ENCODE measurements at regions not wholly inside any gene's neighbourhood (a gene's known extent, or its start where the extent isn't known, plus 50 kb on each side); places are given as distances from the start of the nearest gene placed in this dataset.

GRCh38 chrX:65879977-65880799, 159.7 kb downstream of the VSIG4 start:
- Histone ChIP-seq H3K9me3 (ENCODE audit: control insufficient read depth, low read depth, low read length) (peaks cover 33% of the 10 kb centered on the region), H3K79me1 (ENCODE audit: insufficient read depth, low read depth, low read length, poor library complexity, severe bottlenecking) (no peaks in the 10 kb centered on the region), H2AFZ (ENCODE audit: low read length) (no peak overlapping the region), H3K4ac (ENCODE audit: low read depth, low read length) (no peak overlapping the region), H4K8ac (replicated peaks; ENCODE audit: insufficient read length, low read depth, low read length) (no peak overlapping the region), H3K14ac (ENCODE audit: insufficient read depth, low read length) (no peak overlapping the region), H3K18ac (ENCODE audit: insufficient read length, low read depth, low read length) (no peak overlapping the region), H2AK5ac (ENCODE audit: insufficient read length, low read length) (no peak overlapping the region), H2BK5ac (ENCODE audit: insufficient read length, low read length) (no peak overlapping the region), H3T11ph (ENCODE audit: low read length) (no peak overlapping the region), H3K56ac (ENCODE audit: insufficient read length, low read depth, low read length) (no peak overlapping the region), H2BK20ac (ENCODE audit: low read depth, low read length, poor library complexity, severe bottlenecking) (no peak overlapping the region), H4K20me1 (ENCODE audit: control insufficient read depth, insufficient read depth, insufficient read length) (no peaks in the 10 kb centered on the region), H3K23ac (ENCODE audit: insufficient read length, low read depth, low read length) (no peak overlapping the region), H2BK120ac (ENCODE audit: low read depth, low read length, poor library complexity, severe bottlenecking) (no peak overlapping the region), H3K4me1 (ENCODE audit: insufficient read depth, low read length) (no peaks in the 10 kb centered on the region), H3K27me3 (ENCODE audit: insufficient read depth, low read length) (no peaks in the 10 kb centered on the region), H3K23me2 (ENCODE audit: insufficient read length, low read depth, low read length, poor library complexity, severe bottlenecking) (no peaks in the 10 kb centered on the region), H3K27ac (ENCODE audit: insufficient read length, low read depth, low read length) (no peak overlapping the region), H4K5ac (ENCODE audit: insufficient read length, low read depth, low read length) (no peak overlapping the region), H3K4me2 (ENCODE audit: insufficient read depth, insufficient read length, low read length) (no peak overlapping the region), H4K91ac (ENCODE audit: insufficient read length, low read depth, low read length) (no peak overlapping the region), H2BK12ac (ENCODE audit: insufficient read length, low read depth, low read length) (no peak overlapping the region), H3K79me2 (ENCODE audit: insufficient read depth, low read length) (no peaks in the 10 kb centered on the region), H3K9ac (ENCODE audit: extremely low read depth, insufficient read length, low read length) (no peak overlapping the region), H2BK15ac (ENCODE audit: low read depth, low read length) (no peak overlapping the region)
- peaks cover 62 to 68% of the 10 kb centered on the region in 2 experiments for H3K9me3 Mint-ChIP-seq
- H3K27ac Mint-ChIP-seq, result no peak overlapping the region
- no peaks in the 10 kb centered on the region; a peak in 1 of 7 replicates for H3K36me3 Mint-ChIP-seq (ENCODE audit: insufficient read depth in 1 of 3, low read depth in 3 of 3)
- no peak overlapping the region for H3K4me3 Mint-ChIP-seq
- no peaks in the 10 kb centered on the region for H3K4me1 Mint-ChIP-seq
- WGBS (ENCODE audit: extremely low coverage, insufficient read length, low lambda C conversion rate), result no CpG with 5 or more reads among the region's 1 CpG
- TF ChIP-seq CTCF (conservative IDR thresholded peaks at IDR 0.05), result no peak
- DNase-seq, result no peak
- H3K27me3 Mint-ChIP-seq (ENCODE audit: low read depth), result no peaks in the 10 kb centered on the region; the same call in 1 of the 2 replicates
